ENCODE measurements at regions not wholly inside any gene's neighbourhood (a gene's known extent, or its start where the extent isn't known, plus 50 kb on each side); places are given as distances from the start of the nearest gene placed in this dataset.
"Not testable (repeated sequence)": the region's sequence is repeated elsewhere in the genome, so short reads cannot be mapped to it uniquely, and the experiment has no call there.

- H3K4me3 Mint-ChIP-seq: no peak overlapping the region
- peaks cover 50% of the 10 kb centered on the region for H3K27me3 Mint-ChIP-seq
- no peak for ATAC-seq
- peaks cover 18% of the 10 kb centered on the region for H3K36me3 Mint-ChIP-seq
- H3K9me3 Mint-ChIP-seq: peaks cover 14% of the 10 kb centered on the region
- H3K4me1 Mint-ChIP-seq: peaks cover 18% of the 10 kb centered on the region
- H3K27ac Mint-ChIP-seq: peak overlapping the region; percentile 6
These were observed 234.0 kb downstream of the RPLP1 start for GRCh38 chr15:69686626-69687025.

- Mint-ChIP-seq H3K4me1 (peaks cover 16% of the 10 kb centered on the region), H3K4me3 (no peak overlapping the region), H3K27me3 (peaks cover 58% of the 10 kb centered on the region), H3K9me3 (peaks cover 14% of the 10 kb centered on the region), H3K27ac (no peak overlapping the region), H3K36me3 (peaks cover 18% of the 10 kb centered on the region)
- no peak for ATAC-seq
These were observed 236.5 kb downstream of the RPLP1 start for GRCh38 chr15:69689133-69689532.

- no peak for ATAC-seq
- peaks cover 40% of the 10 kb centered on the region for H3K27me3 Mint-ChIP-seq
- peaks cover 8% of the 10 kb centered on the region for H3K4me1 Mint-ChIP-seq
- H3K36me3 Mint-ChIP-seq: peaks cover 18% of the 10 kb centered on the region
- peaks cover 14% of the 10 kb centered on the region for H3K9me3 Mint-ChIP-seq
- H3K27ac Mint-ChIP-seq: no peak overlapping the region
- H3K4me3 Mint-ChIP-seq: no peak overlapping the region
These were observed 238.8 kb downstream of the RPLP1 start for GRCh38 chr15:69691307-69692015.

DNA sequence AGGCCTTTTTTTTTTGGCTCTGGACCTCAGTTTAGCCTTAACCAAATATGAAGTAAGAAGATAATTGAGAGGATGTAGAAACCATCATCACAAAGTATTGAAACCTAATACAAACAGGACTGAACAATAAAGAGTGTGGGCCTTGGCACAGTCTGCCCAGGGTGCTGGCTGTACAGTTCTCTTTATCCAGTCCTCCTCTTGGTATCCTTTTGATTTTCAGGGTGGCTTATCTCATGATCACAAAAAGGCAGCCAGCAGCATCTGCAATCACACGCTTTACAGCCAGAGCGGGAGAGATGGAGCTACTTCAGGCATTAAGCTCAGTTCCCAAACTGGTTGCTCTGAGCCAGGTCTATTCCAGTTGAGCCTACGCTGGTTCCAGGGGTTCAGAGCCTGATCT is 239.7 kb downstream of the RPLP1 start:
- H3K27me3 Mint-ChIP-seq: peaks cover 32% of the 10 kb centered on the region
- H3K9me3 Mint-ChIP-seq: peaks cover 14% of the 10 kb centered on the region
- H3K4me1 Mint-ChIP-seq: peaks cover 10% of the 10 kb centered on the region
- no peak overlapping the region for H3K27ac Mint-ChIP-seq
- no peak overlapping the region for H3K4me3 Mint-ChIP-seq
- peaks cover 18% of the 10 kb centered on the region for H3K36me3 Mint-ChIP-seq
- no peak for ATAC-seq

DNA sequence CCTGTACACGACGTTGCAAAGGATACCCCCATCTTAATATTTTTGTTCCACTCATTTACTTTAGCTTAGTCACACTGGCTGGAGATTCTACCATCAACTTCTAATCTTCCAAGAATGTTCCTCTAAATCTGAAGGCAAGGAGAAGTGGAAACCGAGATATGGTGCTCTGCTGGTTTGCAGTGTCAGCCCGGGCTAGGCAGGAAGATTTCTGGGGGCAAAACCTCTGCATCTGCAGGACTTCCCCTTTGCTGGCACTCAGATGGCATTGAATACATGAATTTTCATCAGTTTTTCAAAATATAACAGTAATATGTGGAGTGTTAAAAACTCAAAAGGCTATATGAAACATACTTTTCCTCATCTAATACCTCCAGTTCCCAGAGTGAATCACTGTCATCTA is 240.4 kb downstream of the RPLP1 start:
- Mint-ChIP-seq H3K27ac (no peak overlapping the region), H3K27me3 (peaks cover 24% of the 10 kb centered on the region), H3K4me3 (no peak overlapping the region), H3K36me3 (peaks cover 15% of the 10 kb centered on the region), H3K4me1 (peaks cover 14% of the 10 kb centered on the region), H3K9me3 (peaks cover 12% of the 10 kb centered on the region)
- ATAC-seq: no peak

GRCh38 chr15:69696946-69697345 is 244.3 kb downstream of the RPLP1 start:
- Mint-ChIP-seq H3K4me1 (peaks cover 18% of the 10 kb centered on the region), H3K27me3 (peaks cover 7% of the 10 kb centered on the region), H3K9me3 (no peaks in the 10 kb centered on the region), H3K4me3 (no peak overlapping the region), H3K36me3 (no peaks in the 10 kb centered on the region), H3K27ac (peak overlapping the region; percentile 79)
- ATAC-seq: no peak

- peaks cover 17% of the 10 kb centered on the region for H3K4me1 Mint-ChIP-seq
- H3K36me3 Mint-ChIP-seq: no peaks in the 10 kb centered on the region
- no peaks in the 10 kb centered on the region for H3K9me3 Mint-ChIP-seq
- H3K27me3 Mint-ChIP-seq: peaks cover 5% of the 10 kb centered on the region
- no peak overlapping the region for H3K27ac Mint-ChIP-seq
- ATAC-seq: peak; percentile 80
- H3K4me3 Mint-ChIP-seq: no peak overlapping the region
These were observed 245.3 kb downstream of the RPLP1 start for GRCh38 chr15:69697916-69698315.

- no peaks in the 10 kb centered on the region for H3K9me3 Mint-ChIP-seq
- no peak overlapping the region for H3K27ac Mint-ChIP-seq
- no peak for ATAC-seq
- no peaks in the 10 kb centered on the region for H3K27me3 Mint-ChIP-seq
- H3K4me1 Mint-ChIP-seq: peaks cover 14% of the 10 kb centered on the region
- no peak overlapping the region for H3K4me3 Mint-ChIP-seq
- H3K36me3 Mint-ChIP-seq: no peaks in the 10 kb centered on the region
These were observed 246.5 kb downstream of the RPLP1 start for GRCh38 chr15:69699096-69699495.

DNA sequence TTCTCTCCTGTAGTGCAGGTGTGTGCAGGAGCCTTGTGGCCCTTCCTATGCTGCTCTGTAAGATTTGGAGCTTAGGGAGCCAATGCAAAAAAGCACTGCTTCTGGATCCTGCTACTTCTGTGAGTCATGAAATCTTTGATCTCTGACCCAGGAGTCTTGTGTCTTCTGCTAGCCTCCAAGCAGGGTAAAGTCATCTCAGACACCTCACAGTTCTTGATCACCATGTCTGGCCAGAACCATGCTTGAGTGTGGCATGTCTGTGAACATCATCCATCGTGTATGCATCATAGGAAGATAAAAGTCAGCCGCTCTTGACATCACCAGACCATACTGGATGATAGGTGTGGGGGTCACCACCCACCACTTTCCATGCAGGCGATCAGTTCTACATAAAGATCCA is 247.8 kb downstream of the RPLP1 start:
- Mint-ChIP-seq H3K27me3 (no peaks in the 10 kb centered on the region), H3K27ac (no peak overlapping the region), H3K9me3 (no peaks in the 10 kb centered on the region), H3K4me1 (peaks cover 14% of the 10 kb centered on the region), H3K4me3 (no peak overlapping the region), H3K36me3 (no peaks in the 10 kb centered on the region)
- ATAC-seq: no peak

GRCh38 chr15:69701198-69701597 is 248.6 kb downstream of the RPLP1 start:
- Mint-ChIP-seq H3K4me1 (peaks cover 14% of the 10 kb centered on the region), H3K27ac (no peak overlapping the region), H3K4me3 (no peak overlapping the region), H3K27me3 (no peaks in the 10 kb centered on the region), H3K9me3 (no peaks in the 10 kb centered on the region), H3K36me3 (peaks cover 4% of the 10 kb centered on the region)
- ATAC-seq: no peak

DNA sequence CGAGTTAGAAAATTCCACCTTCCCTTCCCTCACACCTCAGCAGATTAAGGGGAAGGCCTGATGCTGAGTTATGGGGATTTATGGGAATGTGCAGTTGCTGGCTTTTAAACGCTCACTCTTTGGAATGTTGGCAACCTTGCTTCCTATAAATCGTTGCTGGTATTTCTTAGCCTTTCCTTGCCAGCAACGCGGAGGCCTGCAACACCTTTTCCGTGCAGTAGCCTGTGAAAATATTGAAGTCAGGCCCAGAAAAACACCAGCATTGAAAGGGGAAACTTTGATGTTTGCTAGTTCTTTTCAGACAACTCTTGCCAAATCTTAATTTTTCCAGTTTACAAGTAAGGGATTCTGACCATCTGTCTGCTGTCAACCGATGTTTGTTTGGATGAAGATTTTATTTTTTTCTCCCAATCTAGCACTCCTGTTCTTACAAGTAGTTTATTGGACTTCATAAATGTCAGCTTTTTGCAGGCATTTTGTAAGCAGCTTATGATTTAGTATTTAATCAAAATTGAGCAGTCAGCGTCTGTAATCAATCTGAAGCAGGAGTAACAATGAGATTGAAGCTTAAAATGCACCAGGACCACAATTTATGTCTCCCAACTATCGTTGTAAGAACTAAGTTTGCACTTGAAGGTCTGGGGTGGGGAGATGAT is 251.0 kb downstream of the RPLP1 start:
- no peak overlapping the region for H3K27ac Mint-ChIP-seq
- peaks cover 17% of the 10 kb centered on the region for H3K36me3 Mint-ChIP-seq
- H3K4me3 Mint-ChIP-seq: no peak overlapping the region
- no peak for ATAC-seq
- H3K4me1 Mint-ChIP-seq: no peaks in the 10 kb centered on the region
- H3K9me3 Mint-ChIP-seq: peaks cover 12% of the 10 kb centered on the region
- H3K27me3 Mint-ChIP-seq: no peaks in the 10 kb centered on the region

DNA sequence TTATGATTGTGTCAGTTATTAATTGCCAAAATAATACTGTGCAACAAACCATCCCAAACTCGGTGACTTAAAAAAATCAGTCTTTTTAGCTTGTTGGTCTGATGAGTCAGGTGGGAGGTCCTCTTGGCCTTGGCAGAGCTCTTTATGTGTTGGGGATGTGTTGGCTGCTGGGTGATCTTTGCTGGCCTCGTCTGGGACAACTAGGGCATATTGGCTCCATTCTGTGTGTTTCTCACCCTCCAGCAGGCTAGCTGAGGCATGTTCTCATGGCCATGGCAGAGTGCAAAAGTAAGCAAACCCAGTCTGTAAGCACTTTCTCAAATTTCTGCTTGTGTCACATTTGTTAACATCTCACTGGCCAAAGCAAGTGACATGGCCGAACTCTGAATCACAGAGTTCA is 251.6 kb downstream of the RPLP1 start:
- peaks cover 17% of the 10 kb centered on the region for H3K36me3 Mint-ChIP-seq
- H3K4me1 Mint-ChIP-seq: no peaks in the 10 kb centered on the region
- no peak overlapping the region for H3K4me3 Mint-ChIP-seq
- ATAC-seq: no peak
- no peak overlapping the region for H3K27ac Mint-ChIP-seq
- no peaks in the 10 kb centered on the region for H3K27me3 Mint-ChIP-seq
- H3K9me3 Mint-ChIP-seq: peaks cover 12% of the 10 kb centered on the region

- peaks cover 17% of the 10 kb centered on the region for H3K36me3 Mint-ChIP-seq
- ATAC-seq: no peak
- H3K4me3 Mint-ChIP-seq: no peak overlapping the region
- H3K9me3 Mint-ChIP-seq: peaks cover 15% of the 10 kb centered on the region
- H3K27ac Mint-ChIP-seq: no peak overlapping the region
- H3K27me3 Mint-ChIP-seq: no peaks in the 10 kb centered on the region
- H3K4me1 Mint-ChIP-seq: no peaks in the 10 kb centered on the region
These were observed 252.1 kb downstream of the RPLP1 start for GRCh38 chr15:69704700-69705099.

DNA sequence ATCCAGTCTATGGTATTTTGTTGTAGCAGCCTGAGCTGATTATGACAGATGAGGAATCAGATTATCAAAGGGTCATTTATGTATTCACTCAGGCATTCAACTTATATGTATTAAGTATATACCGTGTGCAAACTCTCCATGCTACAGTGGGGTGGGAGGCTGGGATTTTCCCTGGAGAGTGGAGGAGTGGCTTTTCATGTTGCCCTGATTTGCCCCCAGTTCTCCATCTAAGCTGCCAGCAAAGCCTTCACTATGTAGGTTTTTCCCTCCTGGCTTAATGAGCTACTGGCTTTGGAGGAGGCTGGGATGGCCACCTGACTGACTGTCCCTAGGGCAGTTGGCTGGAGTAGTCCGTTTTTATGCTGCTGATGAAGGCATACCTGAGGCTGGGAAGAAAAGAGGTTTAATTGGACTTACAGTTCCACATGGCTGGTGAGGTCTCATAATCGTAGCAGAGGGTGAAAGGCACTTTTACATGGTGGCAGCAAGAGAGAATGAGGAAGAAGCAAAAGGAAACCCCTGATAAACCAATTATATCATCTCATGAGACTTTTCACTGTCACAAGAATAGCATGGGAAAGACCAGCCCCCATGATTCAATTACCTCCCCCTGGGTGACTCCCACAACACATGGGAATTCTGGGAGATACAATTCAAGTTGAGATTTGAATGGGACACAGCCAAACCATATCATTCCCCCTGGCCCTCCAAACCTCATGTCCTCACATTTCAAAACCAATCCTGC is 253.9 kb downstream of the RPLP1 start:
- Mint-ChIP-seq H3K9me3 (peaks cover 16% of the 10 kb centered on the region), H3K27ac (no peak overlapping the region), H3K27me3 (no peaks in the 10 kb centered on the region), H3K36me3 (peaks cover 17% of the 10 kb centered on the region), H3K4me1 (no peaks in the 10 kb centered on the region), H3K4me3 (no peak overlapping the region)
- ATAC-seq: no peak

DNA sequence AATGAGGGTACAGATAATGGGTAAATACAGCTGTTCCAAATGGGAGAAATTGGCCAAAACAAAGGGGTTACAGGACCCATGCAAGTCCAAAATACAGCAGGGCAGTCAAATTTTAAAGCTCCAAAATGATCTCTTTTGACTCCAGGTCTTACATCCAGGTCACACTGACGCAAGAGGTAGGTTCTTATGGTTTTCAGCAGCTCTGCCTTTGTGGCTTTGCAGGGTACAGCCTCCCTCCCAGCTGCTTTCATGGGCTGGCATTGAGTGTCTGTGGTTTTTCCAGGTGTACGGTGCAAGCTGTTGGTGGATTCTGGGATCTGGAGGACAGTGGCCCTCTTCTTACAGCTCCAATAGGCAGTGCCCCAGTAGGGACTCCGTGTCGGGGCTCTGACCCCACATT is 254.6 kb downstream of the RPLP1 start:
- H3K9me3 Mint-ChIP-seq: peaks cover 16% of the 10 kb centered on the region
- ATAC-seq, H3K4me1 Mint-ChIP-seq, H3K27me3 Mint-ChIP-seq, H3K27ac Mint-ChIP-seq, H3K4me3 Mint-ChIP-seq: not testable (repeated sequence)
- peaks cover 17% of the 10 kb centered on the region for H3K36me3 Mint-ChIP-seq

Data from stimulated activated memory B cell treated with anti-CD40 and anti-IgM and Interleukin-4, amounts not matched to agents 10 μg/mL and 1 μg/mL and 100 μg/mL, for 72 hours (primary cell).